ENCODE measurements at regions not wholly inside any gene's neighbourhood (a gene's known extent, or its start where the extent isn't known, plus 50 kb on each side); places are given as distances from the start of the nearest gene placed in this dataset.
"Not testable (repeated sequence)": the region's sequence is repeated elsewhere in the genome, so short reads cannot be mapped to it uniquely, and the experiment has no call there.

DNA sequence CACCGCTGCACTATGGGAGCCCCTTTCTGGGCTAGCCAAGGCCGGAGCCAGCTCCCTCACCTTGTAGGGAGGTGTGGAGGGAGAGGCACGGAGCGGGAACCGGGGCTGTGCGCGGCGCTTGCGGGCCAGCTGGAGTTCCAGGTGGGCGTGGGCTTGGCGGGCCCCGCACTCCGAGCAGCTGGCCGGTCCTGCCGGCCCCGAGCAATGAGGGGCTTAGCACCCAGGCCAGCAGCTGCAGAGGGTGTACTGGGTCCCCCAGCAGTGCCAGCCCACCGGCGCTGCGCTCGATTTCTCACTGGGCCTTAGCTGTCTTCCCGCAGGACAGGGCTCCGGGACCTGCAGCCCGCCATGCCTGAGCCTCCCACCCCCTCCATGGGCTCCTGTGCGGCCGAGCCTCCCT lies 53.3 kb upstream of the NID2 start:
- not testable (repeated sequence) for DNase-seq

DNA sequence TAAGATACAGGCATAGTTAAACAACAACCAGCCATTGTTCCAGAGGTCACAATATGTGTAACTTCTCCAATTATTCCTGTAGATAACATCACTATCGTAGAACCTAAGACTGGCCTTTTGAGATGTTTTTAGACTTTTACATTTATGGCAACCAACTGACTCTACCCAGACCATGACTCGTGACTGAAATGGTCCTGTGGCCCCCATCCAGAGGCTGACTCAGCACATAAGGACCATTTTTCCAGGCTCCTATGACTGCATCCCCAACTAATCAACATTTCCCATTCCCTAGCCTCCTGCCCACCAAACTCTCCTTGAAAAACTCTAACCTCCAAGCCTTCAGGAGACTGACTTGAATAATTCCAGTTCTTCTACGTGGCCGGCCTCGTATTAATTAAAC lies 52.6 kb upstream of the NID2 start:
- no peak for DNase-seq

DNA sequence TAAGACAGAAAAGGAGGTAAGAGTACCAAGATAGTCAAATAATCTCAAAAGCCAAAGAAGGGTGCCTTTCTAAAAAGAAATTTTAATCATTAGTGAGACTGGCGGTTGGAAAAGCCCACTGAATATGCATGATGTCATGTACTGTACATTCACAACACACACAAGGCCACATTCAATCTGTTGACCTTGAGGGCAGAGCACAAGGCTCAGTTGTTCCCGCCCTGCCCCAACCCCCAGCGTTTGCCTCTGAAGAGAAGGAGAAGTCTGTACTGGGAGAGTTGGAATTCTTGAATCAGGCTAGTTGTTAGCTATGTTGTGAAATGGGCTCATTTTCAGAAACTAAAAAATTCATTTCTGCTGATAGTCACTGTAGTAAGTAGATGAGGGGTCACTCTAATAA lies 50.2 kb upstream of the NID2 start:
- no peak for DNase-seq

Measured in effector CD8-positive, alpha-beta T cell (primary cell).